SK-N-SH (cell line): ENCODE measurements at regions not wholly inside any gene's neighbourhood (a gene's known extent, or its start where the extent isn't known, plus 50 kb on each side); places are given as distances from the start of the nearest gene placed in this dataset.

Experiments
- CTCF ChIA-PET: fragments of 300-600, 350-600 bp; formaldehyde crosslinking; extraction: SDS; loops from one replicate; lab custom pipeline; 2021; lab: Yijun Ruan, JAX
- POLR2A ChIA-PET: fragments of 350-600 bp; sonication (Branson Sonifier 250); formaldehyde crosslinking; extraction: SDS; loops from one replicate; lab custom pipeline; 2020; ENCODE audit warnings: antibody characterized with exemption, inconsistent platforms; lab: Yijun Ruan, JAX
- DNase-seq: peaks from one replicate; pipeline ENCODE4 v3.0.0; 2012
- H2AFZ ChIP-seq: fragments of 200-600 bp; sonication (generic); 2 replicates; pipeline ENCODE4 v1.8.1; 2016; ENCODE audit warnings: antibody characterized with exemption, mild to moderate bottlenecking, low read depth
- H3F3A ChIP-seq: fragments of 200-600 bp; sonication (generic); replicated peaks from 2 replicates; pipeline ENCODE3; 2016; ENCODE audit warnings: antibody characterized with exemption, mild to moderate bottlenecking; ENCODE audit not compliant: insufficient read depth
- H3K27ac ChIP-seq, 2 experiments: fragments of 200-500 bp in 1 of 2; fragments of 200-600 bp in 1 of 2; sonication (Bioruptor generic) in 1 of 2; sonication (generic), shearing (Covaris generic) in 1 of 2; 2 replicates each; pipeline versions ENCODE4 v1.5.1 to v1.6.1; 2014 to 2016; ENCODE audit warnings: low read depth in 2 of 2, inconsistent platforms in 1 of 2, low read length in 1 of 2, mild to moderate bottlenecking in 1 of 2, mixed read lengths in 1 of 2
- H3K27me3 ChIP-seq: fragments of 200-600 bp; sonication (generic), shearing (Covaris generic); 2 replicates; pipeline ENCODE4 v1.6.1; 2016; ENCODE audit warnings: mixed run types; ENCODE audit not compliant: insufficient read depth
- H3K36me3 ChIP-seq, 2 experiments: fragments of 200-500 bp in 1 of 2; fragments of 200-600 bp in 1 of 2; sonication (Bioruptor generic) in 1 of 2; sonication (generic) in 1 of 2; replicated peaks in 1 of 2; 2 replicates each; pipeline versions ENCODE3 to v1.5.1; 2014 to 2016; ENCODE audit warnings: low read length in 1 of 2, mild to moderate bottlenecking in 1 of 2; ENCODE audit not compliant: insufficient read depth in 2 of 2, control insufficient read depth in 1 of 2
- H3K4me1 ChIP-seq, 2 experiments: fragments of 200-500 bp in 1 of 2; fragments of 200-600 bp in 1 of 2; sonication (Bioruptor generic) in 1 of 2; sonication (generic), shearing (Covaris generic) in 1 of 2; 2 replicates each; pipeline versions ENCODE4 v1.5.1 to v1.6.1; 2014 to 2016; ENCODE audit warnings: low read depth in 1 of 2, low read length in 1 of 2, mixed run types in 1 of 2; ENCODE audit not compliant: insufficient read depth in 2 of 2, control insufficient read depth in 1 of 2
- H3K4me2 ChIP-seq: fragments of 200-600 bp; sonication (generic), shearing (Covaris generic); 2 replicates; pipeline ENCODE4 v1.6.1; 2017; ENCODE audit warnings: mixed run types
- H3K4me3 ChIP-seq, 2 experiments: fragments of 200-500 bp in 1 of 2; fragments of 200-600 bp in 1 of 2; sonication (Bioruptor generic) in 1 of 2; sonication (generic), shearing (Covaris generic) in 1 of 2; 2 replicates each; pipeline versions ENCODE4 v1.5.1 to v1.8.1; 2014 to 2016; ENCODE audit warnings: low read depth in 2 of 2, inconsistent platforms in 1 of 2, low read length in 1 of 2, mild to moderate bottlenecking in 1 of 2, mixed read lengths in 1 of 2, moderate library complexity in 1 of 2
- H3K79me2 ChIP-seq: fragments of 200-600 bp; sonication (generic); 2 replicates; pipeline ENCODE4 v1.8.1; 2017; ENCODE audit warnings: mild to moderate bottlenecking; ENCODE audit not compliant: insufficient read depth
- H3K9ac ChIP-seq: fragments of 200-600 bp; sonication (generic); 2 replicates; pipeline ENCODE4 v1.6.1; 2017; ENCODE audit warnings: mixed run types
- H3K9me2 ChIP-seq: fragments of 200-600 bp; sonication (generic); 2 replicates; pipeline ENCODE4 v1.6.1; 2017; ENCODE audit warnings: mixed run types
- H3K9me3 ChIP-seq: fragments of 200-600 bp; sonication (generic); 2 replicates; pipeline ENCODE4 v1.6.1; 2017; ENCODE audit warnings: mixed run types, mild to moderate bottlenecking, moderate library complexity
- H4K20me1 ChIP-seq: fragments of 200-600 bp; sonication (generic); 2 replicates; pipeline ENCODE4 v1.6.1; 2017; ENCODE audit warnings: mild to moderate bottlenecking, mixed run types; ENCODE audit not compliant: insufficient read depth
- NFIC ChIP-seq: IDR thresholded peaks from 2 replicates; pipeline ENCODE4 v1.4.0; 2012; ENCODE audit warnings: borderline replicate concordance
- RAD21 ChIP-seq: IDR thresholded peaks from 2 replicates; pipeline ENCODE4 v1.6.1; 2012; ENCODE audit warnings: mild to moderate bottlenecking, low read length
- SIN3A ChIP-seq: IDR thresholded peaks from 2 replicates; pipeline ENCODE4 v1.6.1; 2012; ENCODE audit warnings: low read depth, mild to moderate bottlenecking, low read length, moderate library complexity, borderline replicate concordance
- SMC3 ChIP-seq: IDR thresholded peaks from 2 replicates; pipeline ENCODE4 v1.6.1; 2012; ENCODE audit warnings: low read depth, low read length, improper control_type of control experiment
- TCF12 ChIP-seq: IDR thresholded peaks from 2 replicates; pipeline ENCODE4 v1.4.0; 2012
- WGBS: methylation state at CpG from one replicate; pipeline ENCODE4 v1.1.6; 2017; ENCODE audit warnings: low lambda C conversion rate; 5-methylcytosine and 5-hydroxymethylcytosine counted together
- TF ChIP-seq, protein P1 (sequence below): fragments of 200-600 bp; sonication (generic); IDR thresholded peaks from 2 replicates; pipeline ENCODE4 v1.6.1; 2017; ENCODE audit warnings: antibody characterized with exemption, mild to moderate bottlenecking, moderate library complexity
- TF ChIP-seq, protein P2 (sequence below): IDR thresholded peaks from 2 replicates; pipeline ENCODE4; 2012

DNA sequence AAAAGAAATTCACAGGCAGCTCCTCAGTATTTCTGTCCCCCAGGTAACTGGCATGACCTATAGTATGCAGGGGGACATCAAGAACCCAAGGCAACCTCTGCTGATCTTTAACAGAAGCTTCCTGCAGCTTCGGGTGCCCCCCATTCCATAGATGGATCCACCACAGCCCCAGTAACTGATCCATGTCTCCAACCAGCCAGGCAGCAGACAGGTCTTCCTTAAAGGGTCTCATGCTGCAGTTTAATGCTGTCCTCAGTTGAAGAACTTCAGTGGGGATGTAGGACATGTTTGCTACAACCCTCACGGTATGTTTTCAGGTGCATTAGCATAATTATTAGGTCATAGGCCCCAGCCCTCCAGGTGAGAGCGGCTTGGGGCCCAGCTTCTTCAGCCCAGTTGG lies 90.9 kb upstream of the OLIG2 start:
- TF ChIP-seq TCF12 (no peak), NFIC (no peak)
- 33% methylated on average over 2 of the region's 3 CpGs for WGBS
- CTCF ChIA-PET = no interaction called here
- no peaks in the 10 kb centered on the region for H3K9me3 ChIP-seq
- no peaks in the 10 kb centered on the region for H3K9me2 ChIP-seq
- peaks cover 44% of the 10 kb centered on the region for H3K27me3 ChIP-seq
- no peak for DNase-seq
- H3F3A ChIP-seq = no peaks in the 10 kb centered on the region
- H2AFZ ChIP-seq = no peak overlapping the region
- no peaks in the 10 kb centered on the region for H3K36me3 ChIP-seq
- POLR2A ChIA-PET = no interaction called here
- H3K4me1 ChIP-seq = no peaks in the 10 kb centered on the region
- H3K79me2 ChIP-seq = no peaks in the 10 kb centered on the region
- H4K20me1 ChIP-seq = no peaks in the 10 kb centered on the region
- H3K9ac ChIP-seq = no peak overlapping the region
- H3K4me2 ChIP-seq = no peak overlapping the region
- no peak overlapping the region for H3K27ac ChIP-seq
- no peak overlapping the region for H3K4me3 ChIP-seq

DNA sequence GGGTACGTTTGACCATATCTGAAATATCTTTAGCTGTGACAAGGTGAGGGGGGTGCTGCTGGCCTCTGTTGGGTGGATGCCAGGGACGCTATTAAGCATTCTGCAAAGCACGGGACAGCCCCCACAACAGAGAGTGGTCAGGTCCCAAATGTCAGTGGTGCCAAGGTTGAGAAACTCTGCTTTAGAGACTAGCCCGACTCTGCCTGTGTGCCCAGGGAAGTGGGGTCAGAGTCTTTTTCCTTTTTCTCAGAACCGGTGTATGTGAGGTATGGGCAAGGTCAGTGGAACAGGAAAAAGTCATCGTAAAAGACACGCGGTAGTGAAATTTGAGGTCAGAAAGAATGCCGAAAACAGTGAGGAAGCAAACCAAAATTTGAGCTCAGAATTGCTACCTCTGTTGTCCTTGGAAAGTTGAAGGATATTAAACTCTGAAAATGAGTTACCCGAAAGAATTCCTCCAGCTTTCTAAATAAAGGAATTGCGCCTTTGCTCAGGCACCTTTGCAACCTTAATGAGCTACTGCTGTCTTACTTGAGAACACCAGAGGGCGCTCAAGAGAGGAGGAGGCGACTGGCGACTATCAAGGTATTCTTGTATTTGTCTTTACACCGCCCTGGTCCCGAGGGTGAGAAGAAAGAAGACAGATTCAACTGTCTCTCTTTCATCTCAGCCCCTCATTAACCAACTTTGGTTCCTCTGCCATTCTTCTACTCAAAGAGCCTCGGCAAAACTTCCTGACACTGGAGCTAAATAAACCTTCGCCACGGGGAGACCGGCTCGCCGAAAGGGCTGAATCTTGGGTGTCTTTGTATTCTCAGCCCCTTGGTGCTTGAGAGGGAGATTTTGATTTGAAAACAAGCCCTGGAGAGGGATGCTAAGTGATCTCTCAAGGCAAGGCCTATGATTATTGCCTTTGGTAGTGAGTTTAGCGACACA lies 85.4 kb upstream of the OLIG2 start:
- Histone ChIP-seq H3K36me3 (no peaks in the 10 kb centered on the region), H3K9ac (no peak overlapping the region), H3K79me2 (no peaks in the 10 kb centered on the region), H4K20me1 (no peaks in the 10 kb centered on the region), H3K27ac (no peak overlapping the region), H2AFZ (no peak overlapping the region), H3K9me2 (no peaks in the 10 kb centered on the region), H3K4me1 (no peaks in the 10 kb centered on the region), H3K9me3 (no peaks in the 10 kb centered on the region), H3F3A (no peaks in the 10 kb centered on the region), H3K27me3 (peaks cover 54% of the 10 kb centered on the region), H3K4me3 (no peak overlapping the region), H3K4me2 (no peak overlapping the region)
- TF ChIP-seq SMC3 = peak; percentile 73
- TF ChIP-seq, protein P1, sequence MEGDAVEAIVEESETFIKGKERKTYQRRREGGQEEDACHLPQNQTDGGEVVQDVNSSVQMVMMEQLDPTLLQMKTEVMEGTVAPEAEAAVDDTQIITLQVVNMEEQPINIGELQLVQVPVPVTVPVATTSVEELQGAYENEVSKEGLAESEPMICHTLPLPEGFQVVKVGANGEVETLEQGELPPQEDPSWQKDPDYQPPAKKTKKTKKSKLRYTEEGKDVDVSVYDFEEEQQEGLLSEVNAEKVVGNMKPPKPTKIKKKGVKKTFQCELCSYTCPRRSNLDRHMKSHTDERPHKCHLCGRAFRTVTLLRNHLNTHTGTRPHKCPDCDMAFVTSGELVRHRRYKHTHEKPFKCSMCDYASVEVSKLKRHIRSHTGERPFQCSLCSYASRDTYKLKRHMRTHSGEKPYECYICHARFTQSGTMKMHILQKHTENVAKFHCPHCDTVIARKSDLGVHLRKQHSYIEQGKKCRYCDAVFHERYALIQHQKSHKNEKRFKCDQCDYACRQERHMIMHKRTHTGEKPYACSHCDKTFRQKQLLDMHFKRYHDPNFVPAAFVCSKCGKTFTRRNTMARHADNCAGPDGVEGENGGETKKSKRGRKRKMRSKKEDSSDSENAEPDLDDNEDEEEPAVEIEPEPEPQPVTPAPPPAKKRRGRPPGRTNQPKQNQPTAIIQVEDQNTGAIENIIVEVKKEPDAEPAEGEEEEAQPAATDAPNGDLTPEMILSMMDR = peak; percentile 78
- no peak for TF ChIP-seq SIN3A
- TF ChIP-seq, protein P2, sequence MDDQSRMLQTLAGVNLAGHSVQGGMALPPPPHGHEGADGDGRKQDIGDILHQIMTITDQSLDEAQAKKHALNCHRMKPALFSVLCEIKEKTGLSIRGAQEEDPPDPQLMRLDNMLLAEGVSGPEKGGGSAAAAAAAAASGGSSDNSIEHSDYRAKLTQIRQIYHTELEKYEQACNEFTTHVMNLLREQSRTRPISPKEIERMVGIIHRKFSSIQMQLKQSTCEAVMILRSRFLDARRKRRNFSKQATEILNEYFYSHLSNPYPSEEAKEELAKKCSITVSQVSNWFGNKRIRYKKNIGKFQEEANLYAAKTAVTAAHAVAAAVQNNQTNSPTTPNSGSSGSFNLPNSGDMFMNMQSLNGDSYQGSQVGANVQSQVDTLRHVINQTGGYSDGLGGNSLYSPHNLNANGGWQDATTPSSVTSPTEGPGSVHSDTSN = no peak
- TF ChIP-seq RAD21 = peak; percentile 57
- POLR2A ChIA-PET = no interaction called here
- DNase-seq = peak; percentile 28
- 30% methylated on average over 19 of the region's 23 CpGs for WGBS
- CTCF ChIA-PET = interaction anchor here (0.6 to 3.5 kb wide), 41 partner anchors 9 to 515 kb away, joined by 3 to 51 read pairs (median 3); partner anchors contain the start of gene OLIG2
